GM10248 (cell line): ENCODE measurements at regions not wholly inside any gene's neighbourhood (a gene's known extent, or its start where the extent isn't known, plus 50 kb on each side); places are given as distances from the start of the nearest gene placed in this dataset.

Source experiments
- CTCF ChIA-PET: fragments of 300-600 bp; sonication (Branson Sonifier 250); formaldehyde crosslinking; extraction: SDS; loops from one replicate; lab custom pipeline; 2021; ENCODE audit warnings: antibody characterized with exemption; lab: Yijun Ruan, JAX
- POLR2A ChIA-PET: fragments of 350-650 bp; sonication (Branson Sonifier 250); formaldehyde crosslinking; extraction: SDS; loops from one replicate; lab custom pipeline; 2020; ENCODE audit warnings: antibody characterized with exemption; lab: Yijun Ruan, JAX
- DNase-seq: peaks from one replicate; pipeline ENCODE4 v3.0.0; 2012; ENCODE audit errors: extremely low spot score
- CTCF ChIP-seq: IDR thresholded peaks from 2 replicates; pipeline ENCODE4 v1.5.1; 2012; ENCODE audit warnings: mild to moderate bottlenecking, low read depth; ENCODE audit errors: extremely low read depth, missing control alignments, control extremely low read depth

GRCh38 chr10:3665316-3665908 is 119.6 kb downstream of the KLF6 start:
- ChIA-PET CTCF (no interaction called here), POLR2A (no interaction called here)
- TF ChIP-seq CTCF, result no peak
- no peak for DNase-seq

- ChIA-PET POLR2A (no interaction called here), CTCF (no interaction called here)
- no peak for DNase-seq
- TF ChIP-seq CTCF, result no peak
These were observed 122.2 kb downstream of the KLF6 start for GRCh38 chr10:3662775-3663174.

- ChIA-PET POLR2A (no interaction called here), CTCF (no interaction called here)
- DNase-seq, result no peak
- TF ChIP-seq CTCF, result no peak
These were observed 123.7 kb downstream of the KLF6 start for GRCh38 chr10:3661271-3661670.

- no peak for DNase-seq
- no peak for TF ChIP-seq CTCF
- ChIA-PET POLR2A (no interaction called here), CTCF (no interaction called here)
These were observed 124.3 kb downstream of the KLF6 start for GRCh38 chr10:3660753-3661152.

GRCh38 chr10:3659203-3659917 is 125.6 kb downstream of the KLF6 start:
- no peak for TF ChIP-seq CTCF
- no peak for DNase-seq
- ChIA-PET CTCF (no interaction called here), POLR2A (no interaction called here)

- DNase-seq, result no peak
- ChIA-PET CTCF (interaction anchor here (0.7 kb wide), 1 partner anchor 32 kb away, joined by 3 read pairs; no protein-coding TSS in a partner anchor), POLR2A (no interaction called here)
- no peak for TF ChIP-seq CTCF
These were observed 126.2 kb downstream of the KLF6 start for GRCh38 chr10:3658766-3659165.

- CTCF ChIA-PET, result interaction anchor here (1.3 kb wide), 1 partner anchor 17 kb away, joined by 8 read pairs; no protein-coding TSS in a partner anchor
- no peak for TF ChIP-seq CTCF
- POLR2A ChIA-PET, result no interaction called here
- no peak for DNase-seq
These were observed 128.8 kb downstream of the KLF6 start for GRCh38 chr10:3656214-3656613.
